K562 (cell line): ENCODE measurements at regions not wholly inside any gene's neighbourhood (a gene's known extent, or its start where the extent isn't known, plus 50 kb on each side); places are given as distances from the start of the nearest gene placed in this dataset.
A peak's percentile ranks its signal among the peaks of the same experiment; 100 is the strongest.

Experiments
- ATAC-seq: fragments of 200-7000 bp; cut with Tn5 transposase; 3 replicates; pipeline ENCODE4 v1.9.1; 2020; ENCODE audit warnings: moderate library complexity
- BruUV-seq: library from RNA; stranded (reverse); fragments of 400-500 nt; replicated peaks from 2 replicates; lab custom pipeline; 2021; lab: Mats Ljungman, UMichigan
- CTCF ChIA-PET: fragments of 300-600 bp; formaldehyde crosslinking; extraction: SDS; loops from one replicate; lab custom pipeline; 2021; ENCODE audit warnings: low intra/inter-chr PET ratio; lab: Yijun Ruan, JAX
- POLR2A ChIA-PET: fragments of 300-600, 350-650 bp; sonication (Branson Sonifier 250); formaldehyde crosslinking; extraction: SDS; loops from one replicate; lab custom pipeline; 2021; ENCODE audit warnings: antibody characterized with exemption, inconsistent platforms; lab: Yijun Ruan, JAX
- DNase-seq, 4 experiments: peaks; one replicate each; pipeline versions ENCODE4 v3.0.0 to v3.0.0-alpha.2; 2011 to 2018; ENCODE audit warnings: low spot score in 3 of 4, mixed read lengths in 3 of 4; ENCODE audit errors: extremely low read depth in 1 of 4
- FAIRE-seq: peaks from 2 replicates; lab custom pipeline; 2011; peaks lifted over from hg19 to GRCh38; lab: Jason Lieb, UNC
- H2AFZ ChIP-seq: 2 replicates; pipeline ENCODE4 v1.6.0; 2011; ENCODE audit warnings: low read depth, low read length, control low read depth, inconsistent platforms
- H3K27ac ChIP-seq: fragments of 200-600 bp; 3 replicates; pipeline ENCODE4 v1.8.0; 2011; ENCODE audit warnings: low read depth, mild to moderate bottlenecking, control low read depth, inconsistent platforms, low read length, moderate library complexity, mixed read lengths; ENCODE audit errors: extremely low read depth
- H3K27me3 ChIP-seq, 2 experiments: fragments of 300-600 bp in 1 of 2; 2 replicates in 1 of 2; 3 replicates in 1 of 2; pipeline versions ENCODE4 v1.6.0 to v1.8.0; 2011; ENCODE audit warnings: inconsistent platforms in 2 of 2, low read length in 2 of 2, mild to moderate bottlenecking in 1 of 2, mixed read lengths in 1 of 2, moderate library complexity in 1 of 2; ENCODE audit not compliant: control insufficient read depth in 2 of 2, insufficient read depth in 2 of 2
- H3K36me3 ChIP-seq: fragments of 300-600 bp; 3 replicates; pipeline ENCODE4 v1.8.0; 2011; ENCODE audit warnings: mild to moderate bottlenecking, low read length, inconsistent platforms; ENCODE audit not compliant: control insufficient read depth, insufficient read depth
- H3K4me1 ChIP-seq, 2 experiments: fragments of 200-600 bp in 1 of 2; replicated peaks in 1 of 2; 2 replicates in 1 of 2; 3 replicates in 1 of 2; pipeline versions ENCODE4 v1.5.1 to v1.8.0; 2011; ENCODE audit warnings: inconsistent platforms in 2 of 2, low read length in 2 of 2, mild to moderate bottlenecking in 1 of 2, mixed read lengths in 1 of 2, moderate library complexity in 1 of 2; ENCODE audit not compliant: control insufficient read depth in 2 of 2, insufficient read depth in 2 of 2
- H3K4me2 ChIP-seq: 2 replicates; pipeline ENCODE4 v1.6.1; 2011; ENCODE audit warnings: low read length, control low read depth, inconsistent platforms, mixed read lengths; ENCODE audit not compliant: insufficient read depth
- H3K4me3 ChIP-seq: fragments of 200-600 bp; sonication (generic), shearing (Covaris generic); 2 replicates; pipeline ENCODE4 v1.5.1; 2016; ENCODE audit warnings: control low read depth, inconsistent platforms
- H3K79me2 ChIP-seq: fragments of 200-600 bp; 3 replicates; pipeline ENCODE4 v1.8.0; 2011; ENCODE audit warnings: low read length, inconsistent platforms; ENCODE audit not compliant: control insufficient read depth, insufficient read depth
- H3K9ac ChIP-seq, 2 experiments: 2 replicates each; pipeline versions ENCODE4 v1.6.0 to v1.6.1; 2011; ENCODE audit warnings: low read depth in 2 of 2, low read length in 2 of 2, control low read depth in 1 of 2, inconsistent platforms in 1 of 2, mild to moderate bottlenecking in 1 of 2, mixed read lengths in 1 of 2; ENCODE audit not compliant: insufficient read depth in 1 of 2
- H3K9me1 ChIP-seq: one replicate; pipeline ENCODE4 v1.6.0; 2011; ENCODE audit warnings: inconsistent platforms, mild to moderate bottlenecking, low read length, moderate library complexity; ENCODE audit not compliant: control insufficient read depth, insufficient read depth
- H3K9me3 ChIP-seq: replicated peaks from 2 replicates; pipeline ENCODE4 v1.5.1; 2011; ENCODE audit warnings: low read depth, low read length, inconsistent platforms; ENCODE audit not compliant: control insufficient read depth, insufficient read depth
- H4K20me1 ChIP-seq: replicated peaks from 2 replicates; pipeline ENCODE4 v1.6.1; 2011; ENCODE audit warnings: low read length, inconsistent platforms, mixed read lengths; ENCODE audit not compliant: control insufficient read depth, insufficient read depth
- ARID2 ChIP-seq: fragments of 450-650 bp; IDR thresholded peaks from 2 replicates; pipeline ENCODE4 v1.6.1; 2017; ENCODE audit warnings: antibody characterized with exemption, mild to moderate bottlenecking
- FOXA1 ChIP-seq: fragments of 450-650 bp; IDR thresholded peaks from 2 replicates; pipeline ENCODE4 v1.6.1; 2016; ENCODE audit warnings: mild to moderate bottlenecking, borderline replicate concordance
- FOXJ2 ChIP-seq: fragments of 200-800 bp; sonication (Bioruptor generic); IDR thresholded peaks from 2 replicates; pipeline ENCODE4 v1.6.1; 2016; ENCODE audit warnings: missing genetic modification characterization, missing compliant biosample characterization
- GTF2E2 ChIP-seq: fragments of 200-800 bp; sonication (Bioruptor generic); IDR thresholded peaks from 2 replicates; pipeline ENCODE4 v1.6.1; 2016; ENCODE audit warnings: missing genetic modification characterization, missing compliant biosample characterization
- HDAC8 ChIP-seq: fragments of 450-650 bp; IDR thresholded peaks from 2 replicates; pipeline ENCODE4 v1.6.1; 2016; ENCODE audit warnings: mild to moderate bottlenecking, missing genetic modification characterization, moderate library complexity, missing compliant biosample characterization
- MCM5 ChIP-seq: fragments of 450-650 bp; IDR thresholded peaks from 2 replicates; pipeline ENCODE4 v1.6.1; 2016; ENCODE audit warnings: low read depth
- MEF2A ChIP-seq: IDR thresholded peaks from 2 replicates; pipeline ENCODE4 v1.6.1; 2011; ENCODE audit warnings: low read depth, mild to moderate bottlenecking, low read length, moderate library complexity; ENCODE audit not compliant: control insufficient read depth
- RBFOX2 ChIP-seq: fragments of 200-400 bp; formaldehyde crosslinking; IDR thresholded peaks from 2 replicates; pipeline ENCODE4 v1.6.1; 2017; ENCODE audit warnings: low read depth, mild to moderate bottlenecking, low read length, moderate library complexity
- REST ChIP-seq, 2 experiments: fragments of 450-650 bp; formaldehyde crosslinking in 1 of 2; IDR thresholded peaks; 2 replicates each; pipeline versions ENCODE4 v1.4.0 to v1.6.1; 2014 to 2020; ENCODE audit warnings: mild to moderate bottlenecking in 2 of 2, borderline replicate concordance in 1 of 2, low read depth in 1 of 2
- SMARCC2 ChIP-seq: fragments of 450-650 bp; IDR thresholded peaks from 2 replicates; pipeline ENCODE4 v1.6.1; 2017; ENCODE audit warnings: antibody characterized with exemption, moderate library complexity, mild to moderate bottlenecking, low read depth
- TCFL5 ChIP-seq: fragments of 250-450 bp; sonication (Bioruptor Pico); conservative IDR thresholded peaks from 2 replicates; pipeline ENCODE4 v1.6.1; 2021; ENCODE audit warnings: mild to moderate bottlenecking, moderate library complexity, matching md5 sums
- ZNF12 ChIP-seq: sonication (generic); formaldehyde crosslinking; IDR thresholded peaks from 2 replicates; pipeline ENCODE4 v1.4.0; 2020; ENCODE audit warnings: mild to moderate bottlenecking, missing genetic modification reagents
- WGBS: fragments of 100-300 bp; shearing (Covaris generic); methylation state at CpG from one replicate; pipeline ENCODE4 v1.1.6; 2016; ENCODE audit warnings: low coverage, mixed read lengths; ENCODE audit not compliant: insufficient coverage; ENCODE audit errors: missing lambda C conversion rate; 5-methylcytosine and 5-hydroxymethylcytosine counted together
- in situ Hi-C: fragments of 300-500 bp; cut with MboI; formaldehyde crosslinking; loops from 4 replicates; pipeline ENCODE4 v1.15.0; 2018; ENCODE audit warnings: inconsistent platforms, mixed read lengths
- intact Hi-C: fragments of 100-400 bp; cut with micrococcal nuclease; formaldehyde crosslinking; loops from 2 replicates; pipeline ENCODE4 v1.14.2; 2022
- TF ChIP-seq, protein P1 (sequence below): fragments of 250-450 bp; sonication (Bioruptor Pico); IDR thresholded peaks from 2 replicates; pipeline ENCODE4 v1.5.0; 2022; ENCODE audit warnings: mild to moderate bottlenecking

DNA sequence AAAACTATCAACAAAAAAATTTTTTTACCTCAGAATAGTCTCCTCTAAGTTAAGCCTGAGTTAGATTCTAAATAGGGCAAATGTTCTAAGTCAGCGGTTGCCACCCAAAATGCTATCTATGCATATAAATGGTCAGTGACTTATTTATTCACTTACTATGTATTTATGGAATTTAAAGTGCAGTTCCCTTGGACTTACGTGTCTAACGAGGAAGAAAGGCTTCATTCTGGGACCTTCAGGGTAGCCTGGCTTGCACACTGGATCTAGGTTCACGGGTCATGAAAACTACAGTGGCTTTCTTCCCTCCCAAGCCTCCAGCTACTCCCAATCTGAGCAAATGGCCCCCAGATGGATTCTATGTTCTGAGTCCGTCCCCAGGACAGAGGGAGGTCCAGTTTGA is 77.1 kb downstream of the ARF6 start:
- Histone ChIP-seq H3K4me2 (peak overlapping the region; percentile 81), H3K4me3 (no peak overlapping the region), H3K79me2 (no peaks in the 10 kb centered on the region), H3K9me1 (no peaks in the 10 kb centered on the region), H3K27me3 (no peaks in the 10 kb centered on the region)
- in situ Hi-C loops, result no loop called here
- TF ChIP-seq MCM5 (no peak), ZNF12 (CRISPR knock-in tag) (no peak), FOXJ2 (tag) (no peak), MEF2A (no peak), ARID2 (no peak), RBFOX2 (0 out of 2 replicates have a peak, but pooled peaks have one; percentile 1), FOXA1 (no peak), HDAC8 (tag) (0 out of 2 replicates have a peak, but pooled peaks have one; percentile 28), TCFL5 (no peak), REST (IDR thresholded peaks at IDR 0.05; ENCODE audit: borderline replicate concordance) (no peak), REST (CRISPR knock-in tag; IDR thresholded peaks at IDR 0.05; ENCODE audit: low read depth) (no peak), GTF2E2 (tag) (0 out of 2 replicates have a peak, but pooled peaks have one; percentile 21), SMARCC2 (no peak)
- TF ChIP-seq, protein P1, sequence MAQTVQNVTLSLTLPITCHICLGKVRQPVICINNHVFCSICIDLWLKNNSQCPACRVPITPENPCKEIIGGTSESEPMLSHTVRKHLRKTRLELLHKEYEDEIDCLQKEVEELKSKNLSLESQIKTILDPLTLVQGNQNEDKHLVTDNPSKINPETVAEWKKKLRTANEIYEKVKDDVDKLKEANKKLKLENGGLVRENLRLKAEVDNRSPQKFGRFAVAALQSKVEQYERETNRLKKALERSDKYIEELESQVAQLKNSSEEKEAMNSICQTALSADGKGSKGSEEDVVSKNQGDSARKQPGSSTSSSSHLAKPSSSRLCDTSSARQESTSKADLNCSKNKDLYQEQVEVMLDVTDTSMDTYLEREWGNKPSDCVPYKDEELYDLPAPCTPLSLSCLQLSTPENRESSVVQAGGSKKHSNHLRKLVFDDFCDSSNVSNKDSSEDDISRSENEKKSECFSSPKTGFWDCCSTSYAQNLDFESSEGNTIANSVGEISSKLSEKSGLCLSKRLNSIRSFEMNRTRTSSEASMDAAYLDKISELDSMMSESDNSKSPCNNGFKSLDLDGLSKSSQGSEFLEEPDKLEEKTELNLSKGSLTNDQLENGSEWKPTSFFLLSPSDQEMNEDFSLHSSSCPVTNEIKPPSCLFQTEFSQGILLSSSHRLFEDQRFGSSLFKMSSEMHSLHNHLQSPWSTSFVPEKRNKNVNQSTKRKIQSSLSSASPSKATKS (CRISPR knock-in tag), result no peak
- TF ChIP-seq, all 486 proteins: peak for 3
- H3K9ac ChIP-seq, result peak overlapping the region; percentile 46 to 63; a peak in 3 of 4 replicates
- WGBS, result 13% methylated on average over 5 of the region's 5 CpGs
- H3K9me3 ChIP-seq, result no peaks in the 10 kb centered on the region
- H3K36me3 ChIP-seq, result no peaks in the 10 kb centered on the region
- no peaks in the 10 kb centered on the region for H4K20me1 ChIP-seq
- intact Hi-C loops, result loop anchor here (1.0 to 10.0 kb wide), 4 partner anchors 33 to 105 kb away; no protein-coding TSS in a partner anchor
- no peak for DNase-seq
- peak overlapping the region; percentile 90 for H3K27ac ChIP-seq
- ChIA-PET CTCF (no interaction called here), POLR2A (interaction anchor here (1.0 to 1.5 kb wide), 5 partner anchors 12 to 92 kb away, joined by 3 to 5 read pairs (median 4); no protein-coding TSS in a partner anchor)
- peaks cover 0 to 32% of the 10 kb centered on the region in 2 experiments; a peak in 4 of 5 replicates for H3K4me1 ChIP-seq
- no peak for FAIRE-seq
- BruUV-seq, result no TSS peak
- peak; percentile 47; the same call in 2 of the 3 replicates for ATAC-seq
- peak overlapping the region; percentile 89 for H2AFZ ChIP-seq
